Activated effector memory CD4-positive, alpha-beta T cell treated with anti-CD3 and anti-CD28 coated beads, Interleukin-2, amount 50 U/mL, for 16 hours (primary cell): ENCODE measurements at regions not wholly inside any gene's neighbourhood (a gene's known extent, or its start where the extent isn't known, plus 50 kb on each side); places are given as distances from the start of the nearest gene placed in this dataset.
A peak's percentile ranks its signal among the peaks of the same experiment; 100 is the strongest.
"Not testable (repeated sequence)": the region's sequence is repeated elsewhere in the genome, so short reads cannot be mapped to it uniquely, and the experiment has no call there.

ENCODE experiments used
- DNase-seq: peaks from one replicate; pipeline ENCODE4 v3.0.0-alpha.2; 2020

DNA sequence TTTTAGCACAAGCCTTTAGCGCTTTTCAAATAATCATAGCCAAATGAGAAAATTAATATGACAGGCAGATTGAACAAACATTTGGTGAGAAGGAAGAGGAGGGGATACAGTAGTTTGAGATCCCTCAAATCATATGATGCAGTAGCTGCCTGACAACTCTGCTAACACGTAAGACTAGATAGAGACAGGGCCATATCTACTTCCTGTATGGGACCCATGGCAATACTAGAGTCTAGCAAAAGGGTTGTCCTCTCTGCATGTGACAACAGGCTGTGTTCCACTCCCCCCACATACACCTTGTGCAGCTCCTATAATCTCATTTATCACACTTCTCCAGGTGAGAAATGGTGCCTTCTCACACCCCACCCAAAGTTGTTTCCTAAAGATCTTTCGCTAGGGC is 106.3 kb upstream of the NBPF26 start:
- DNase-seq = not testable (repeated sequence)

DNA sequence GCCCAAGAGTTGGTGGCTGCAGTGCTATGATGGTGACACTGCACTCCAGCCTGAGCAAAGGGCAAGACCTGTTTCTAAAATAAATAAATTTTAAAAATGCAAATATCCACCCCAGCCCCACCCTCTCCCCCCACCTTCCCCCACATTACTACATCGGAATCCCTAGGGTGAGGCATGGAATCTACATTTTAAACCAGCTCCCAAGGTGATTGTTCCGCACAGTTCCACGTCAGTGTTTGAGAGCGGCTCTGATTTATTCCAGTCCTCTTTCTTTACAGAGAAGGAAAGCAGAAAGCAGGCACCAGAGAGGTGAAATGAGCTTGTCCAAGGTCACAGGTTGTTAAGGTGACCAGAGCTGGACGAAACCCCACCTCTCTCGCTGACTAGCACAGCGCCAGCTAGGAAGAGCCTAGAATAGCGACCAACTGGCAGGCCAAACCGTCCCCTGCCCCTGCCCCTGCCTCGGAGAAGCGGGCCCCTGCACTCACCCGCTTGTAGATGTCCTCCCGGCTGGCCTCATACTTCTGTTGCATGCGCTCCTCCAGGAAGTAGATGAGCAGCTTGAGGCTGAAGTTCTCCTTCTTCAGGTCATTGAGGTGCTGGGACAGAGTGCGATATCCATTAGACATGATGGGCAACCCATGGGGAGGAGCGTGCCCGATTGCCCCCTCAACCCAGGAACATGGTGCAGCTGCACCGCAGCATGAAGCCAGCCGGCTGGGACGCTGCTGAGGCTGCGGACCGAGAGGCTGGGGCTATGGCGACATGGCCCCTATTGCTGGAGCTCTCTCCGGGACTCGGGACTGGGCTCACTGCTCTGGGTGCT is 103.7 kb upstream of the NBPF26 start:
- DNase-seq = not testable (repeated sequence)

DNA sequence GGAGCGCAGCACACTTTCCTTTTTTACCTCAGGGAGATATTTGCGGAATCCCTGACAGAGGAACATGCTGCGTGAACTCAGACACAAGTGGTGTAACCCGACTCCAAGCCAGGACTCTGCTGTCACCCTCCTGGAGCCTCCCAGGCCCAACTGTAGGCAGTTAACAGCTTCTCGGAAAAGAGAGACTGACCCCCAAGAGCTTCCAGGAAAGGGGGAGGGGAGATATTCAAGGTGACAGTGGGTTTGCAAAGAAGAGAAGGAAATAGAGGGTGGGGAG is 103.1 kb upstream of the NBPF26 start:
- DNase-seq = not testable (repeated sequence)

- not testable (repeated sequence) for DNase-seq
These were observed 102.5 kb upstream of the NBPF26 start for GRCh38 chr1:120621278-120621677.

- not testable (repeated sequence) for DNase-seq
These were observed 100.2 kb upstream of the NBPF26 start for GRCh38 chr1:120623539-120623938.

DNA sequence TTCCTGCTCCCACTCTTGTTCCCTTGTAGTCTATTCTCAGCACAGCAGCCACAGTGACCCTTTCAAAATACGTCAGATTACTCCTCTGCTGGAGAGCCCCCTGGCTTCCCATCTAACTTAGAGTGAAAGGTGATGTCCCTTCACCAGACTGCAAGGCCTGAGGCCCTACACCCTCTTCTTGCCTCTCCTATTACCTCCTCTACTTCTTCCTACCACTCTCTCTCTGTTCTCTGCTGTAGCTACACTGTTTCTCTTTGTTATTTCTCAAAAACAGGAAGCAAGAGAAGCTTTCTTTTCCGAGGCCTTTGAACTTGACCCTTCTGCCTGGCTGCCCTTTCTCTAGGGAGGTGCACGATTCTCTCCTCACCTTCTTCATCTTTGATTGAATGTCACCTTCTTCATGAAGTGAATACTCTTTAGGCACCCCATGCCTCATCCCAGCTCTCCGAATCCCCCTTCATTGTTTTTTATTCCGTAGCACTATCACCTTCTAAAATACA is 99.1 kb upstream of the NBPF26 start:
- not testable (repeated sequence) for DNase-seq

DNA sequence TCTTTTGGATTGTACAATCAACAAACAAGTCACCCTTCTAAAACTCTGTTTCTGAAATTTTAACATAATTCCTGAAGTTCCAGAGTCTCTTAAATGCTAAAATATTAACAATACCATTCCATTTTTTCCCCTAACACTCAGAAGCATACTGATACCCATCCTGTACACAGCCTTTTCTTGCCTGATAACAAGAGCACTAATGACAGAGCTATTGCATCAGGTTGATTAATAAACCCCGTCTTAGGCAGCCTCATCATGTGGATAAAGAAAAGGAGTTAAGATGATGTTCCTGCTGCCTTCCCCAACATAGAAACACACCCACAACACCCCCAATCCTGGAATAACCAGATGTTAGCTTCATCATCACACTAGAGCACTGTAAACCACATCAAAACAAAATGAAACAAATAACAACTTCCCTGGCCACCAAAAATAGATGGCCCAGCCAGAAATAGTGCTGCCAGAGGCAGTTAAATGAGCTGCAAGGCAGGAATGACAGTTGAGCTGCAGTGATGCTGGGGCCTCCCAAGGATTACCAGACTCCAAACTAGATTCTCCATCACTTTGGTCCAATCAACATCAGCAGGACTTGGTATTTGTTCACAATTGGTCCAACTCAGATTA is 93.8 kb upstream of the NBPF26 start:
- DNase-seq = not testable (repeated sequence)

GRCh38 chr1:120634816-120635806 is 88.6 kb upstream of the NBPF26 start:
- not testable (repeated sequence) for DNase-seq

GRCh38 chr1:120640261-120641013 is 83.3 kb upstream of the NBPF26 start:
- DNase-seq = not testable (repeated sequence)

GRCh38 chr1:120641014-120641302 is 82.8 kb upstream of the NBPF26 start:
- DNase-seq = not testable (repeated sequence)

- DNase-seq = not testable (repeated sequence)
These were observed 76.6 kb upstream of the NBPF26 start for GRCh38 chr1:120647182-120647581.

DNA sequence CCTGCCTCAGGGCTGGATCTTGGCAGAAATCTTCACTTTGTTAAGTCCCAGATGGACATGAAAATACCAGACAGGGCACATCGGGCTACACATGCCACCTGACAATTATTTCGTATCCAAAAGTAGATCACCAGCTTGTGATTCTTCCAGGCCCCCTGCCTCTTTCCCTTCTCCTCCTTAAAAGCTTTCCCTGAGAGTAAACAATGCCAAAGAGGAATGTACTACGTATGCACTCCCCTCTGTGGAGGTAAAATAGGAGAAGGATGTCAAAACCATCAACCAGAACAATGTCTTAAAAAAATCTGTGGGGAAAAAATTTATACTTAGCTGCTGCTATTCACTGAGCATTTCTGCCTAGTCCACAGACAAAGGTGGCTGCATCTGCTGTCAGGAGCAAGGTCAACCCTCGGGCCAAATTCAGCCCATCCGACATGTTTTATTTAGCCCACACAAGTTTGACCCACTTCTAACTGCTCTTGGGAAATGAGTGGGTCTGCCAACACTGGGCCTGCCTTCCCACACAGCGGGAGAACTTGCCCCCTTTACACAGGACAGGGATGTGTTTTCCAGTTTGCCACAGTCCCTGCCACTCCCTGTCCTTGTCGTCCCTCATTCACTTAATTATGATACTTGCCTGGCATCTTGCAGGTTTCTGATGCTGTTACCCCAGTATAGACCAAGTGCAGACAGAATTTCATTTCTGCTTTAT is 74.7 kb upstream of the NBPF26 start:
- DNase-seq = not testable (repeated sequence)

DNA sequence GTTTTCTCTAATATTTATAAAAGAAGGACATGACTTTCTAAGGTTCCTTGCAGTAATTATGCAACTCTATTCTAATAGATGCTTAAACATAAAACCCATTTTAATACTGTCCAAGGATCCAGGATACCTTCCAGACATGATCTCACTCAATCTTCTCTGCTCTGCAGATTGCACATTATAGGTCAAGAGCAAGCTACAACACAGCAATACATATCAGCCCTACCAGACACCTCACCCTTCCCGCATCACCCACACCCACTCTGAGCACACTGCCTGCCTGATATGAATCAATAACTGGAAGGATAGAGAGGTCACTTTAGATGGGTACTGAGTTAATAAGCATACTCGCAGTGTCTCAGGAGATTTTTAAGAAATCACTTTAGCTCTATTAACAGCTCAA is 74.0 kb upstream of the NBPF26 start:
- not testable (repeated sequence) for DNase-seq

GRCh38 chr1:120654114-120654513 is 69.6 kb upstream of the NBPF26 start:
- not testable (repeated sequence) for DNase-seq

GRCh38 chr1:120655394-120655793 is 68.4 kb upstream of the NBPF26 start:
- DNase-seq = not testable (repeated sequence)

- DNase-seq = not testable (repeated sequence)
These were observed 67.6 kb upstream of the NBPF26 start for GRCh38 chr1:120656116-120656515.

- DNase-seq = not testable (repeated sequence)
These were observed 65.9 kb upstream of the NBPF26 start for GRCh38 chr1:120657804-120658203.

DNA sequence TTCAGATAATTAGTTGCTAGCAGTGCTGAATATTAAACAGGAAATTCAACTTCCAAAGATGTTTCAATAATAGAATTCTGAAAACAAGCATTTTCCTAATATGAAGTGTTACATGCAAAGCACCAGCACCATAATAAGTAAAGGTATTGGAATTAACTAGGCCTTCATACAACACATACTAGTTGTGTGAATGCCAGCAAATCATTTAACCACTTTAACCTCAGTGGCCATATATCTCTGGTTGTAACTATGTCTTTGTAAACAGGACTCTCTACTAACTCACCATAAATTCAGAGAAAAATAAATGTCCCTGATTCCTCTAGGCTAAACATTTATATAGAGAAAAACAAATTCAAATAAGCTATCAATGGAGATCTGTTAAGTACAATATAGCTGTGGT is 65.1 kb upstream of the NBPF26 start:
- not testable (repeated sequence) for DNase-seq

DNA sequence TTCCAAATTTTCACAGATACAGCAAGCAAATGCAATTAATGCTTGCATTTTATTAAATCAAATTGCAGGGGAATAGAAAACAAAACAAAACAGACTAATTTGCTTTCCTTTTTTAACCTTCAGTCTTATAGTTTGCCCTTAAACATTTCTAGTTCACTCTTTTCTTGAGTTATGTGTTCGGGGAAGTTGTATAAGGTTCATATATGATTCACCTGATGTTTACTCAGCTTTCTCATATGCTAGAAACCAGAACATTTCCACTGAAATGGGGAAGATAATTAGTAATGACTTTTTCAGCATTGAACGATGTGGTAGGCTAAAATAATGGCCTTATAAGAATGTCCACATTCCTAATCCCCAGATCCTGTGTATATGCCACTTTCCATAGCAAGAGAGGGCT is 64.6 kb upstream of the NBPF26 start:
- not testable (repeated sequence) for DNase-seq

- DNase-seq = peak; percentile 22
These were observed 59.1 kb upstream of the NBPF26 start for GRCh38 chr1:120664376-120665249.

DNA sequence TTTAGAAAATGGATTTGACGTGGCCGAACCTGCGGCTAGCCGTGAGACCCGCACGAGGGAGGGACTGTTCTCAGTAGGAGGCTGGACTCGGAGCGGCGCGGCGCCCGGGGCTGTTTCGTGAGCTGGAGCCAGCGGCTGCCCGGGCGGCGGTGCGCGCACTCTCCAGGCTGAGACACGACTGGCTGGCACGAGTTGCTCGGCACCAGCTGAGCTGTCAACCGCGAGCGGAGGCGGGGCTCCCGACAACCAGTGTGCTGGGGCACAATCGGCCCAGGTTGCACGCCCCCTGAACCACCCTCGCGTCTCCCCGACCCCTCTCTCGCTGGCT is 58.5 kb upstream of the NBPF26 start:
- peak; percentile 38 for DNase-seq
